Effector CD8-positive, alpha-beta T cell (primary cell): ENCODE measurements at regions not wholly inside any gene's neighbourhood (a gene's known extent, or its start where the extent isn't known, plus 50 kb on each side); places are given as distances from the start of the nearest gene placed in this dataset.
"Not testable (repeated sequence)": the region's sequence is repeated elsewhere in the genome, so short reads cannot be mapped to it uniquely, and the experiment has no call there.

Experiments used
- DNase-seq: peaks from one replicate; lab custom pipeline; 2025; lab: John Stamatoyannopoulos, UW

DNA sequence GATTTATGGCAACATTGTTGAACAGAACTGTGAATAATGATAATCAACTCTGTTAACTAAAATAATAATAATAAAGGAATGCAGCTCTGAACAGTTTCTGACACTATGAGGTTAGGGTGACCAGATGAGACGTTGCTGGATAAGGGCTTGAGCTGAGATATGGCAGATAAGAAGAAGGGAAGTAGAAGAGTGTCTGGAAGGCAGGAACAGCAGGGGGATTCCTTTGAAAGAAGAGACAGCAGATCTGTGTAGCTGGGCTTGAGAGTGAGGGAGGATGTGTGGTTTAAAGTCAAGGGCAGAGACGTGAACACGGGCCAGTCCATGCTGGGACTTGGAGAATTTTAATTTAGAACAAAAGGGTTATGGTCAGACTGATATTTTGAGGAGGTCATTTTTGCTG is 273.1 kb upstream of the SLC14A2 start:
- DNase-seq = no peak

DNA sequence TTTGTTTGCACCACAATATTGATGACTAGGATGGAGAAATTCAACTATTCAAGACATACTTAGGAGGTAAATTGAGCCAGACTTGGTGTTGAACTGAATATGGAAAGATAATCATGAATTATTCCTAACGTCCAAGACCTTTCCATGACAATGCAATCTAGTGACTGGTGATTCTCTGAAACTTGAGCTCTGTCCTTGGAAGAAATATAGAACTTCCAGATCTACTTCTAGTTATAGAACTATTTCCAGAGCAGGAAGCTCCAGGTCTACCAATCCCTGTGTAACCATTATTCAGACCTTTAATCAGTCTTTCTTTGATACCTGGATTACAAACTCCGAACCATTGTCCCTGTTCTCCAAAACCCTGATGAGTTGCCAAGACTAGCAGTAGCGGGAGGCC is 272.6 kb upstream of the SLC14A2 start:
- no peak for DNase-seq

DNA sequence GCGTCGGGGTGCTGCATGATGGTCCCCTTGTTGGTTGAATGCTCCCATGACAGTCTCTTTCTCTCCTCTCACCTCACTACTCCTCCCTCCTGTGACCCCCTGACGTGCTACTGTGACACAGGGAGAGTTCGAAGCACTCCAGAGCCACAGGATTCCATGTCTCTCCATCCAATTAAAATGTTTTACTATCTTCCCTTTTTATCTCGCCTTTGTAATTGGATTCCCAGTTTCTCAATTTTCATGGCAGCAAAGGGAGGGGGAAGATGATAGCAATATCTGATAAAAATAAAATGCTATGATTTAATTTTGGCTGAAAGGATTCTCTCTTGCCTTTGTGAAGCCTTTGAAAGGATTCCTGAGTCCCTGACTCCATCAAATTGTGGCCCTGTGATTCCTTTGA is 271.9 kb upstream of the SLC14A2 start:
- no peak for DNase-seq

DNA sequence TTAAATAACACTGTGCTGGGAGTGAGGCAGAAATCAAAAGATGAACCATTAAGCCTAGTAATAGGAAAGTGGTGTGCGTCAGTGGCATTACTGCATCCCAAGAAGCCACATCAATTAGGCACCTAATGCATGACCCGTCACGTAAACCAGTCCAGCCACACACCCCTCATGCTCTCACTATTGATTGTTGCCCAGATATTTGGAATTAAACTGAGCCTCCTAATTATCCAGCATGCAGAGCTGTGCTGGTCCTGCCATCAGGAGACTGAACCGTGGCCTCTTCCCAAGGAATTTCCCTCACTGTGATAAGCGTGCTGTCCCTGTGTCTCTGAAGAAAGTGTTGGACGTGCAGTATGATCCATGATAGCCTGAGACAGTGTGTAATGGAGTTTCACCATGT is 270.6 kb upstream of the SLC14A2 start:
- not testable (repeated sequence) for DNase-seq

DNA sequence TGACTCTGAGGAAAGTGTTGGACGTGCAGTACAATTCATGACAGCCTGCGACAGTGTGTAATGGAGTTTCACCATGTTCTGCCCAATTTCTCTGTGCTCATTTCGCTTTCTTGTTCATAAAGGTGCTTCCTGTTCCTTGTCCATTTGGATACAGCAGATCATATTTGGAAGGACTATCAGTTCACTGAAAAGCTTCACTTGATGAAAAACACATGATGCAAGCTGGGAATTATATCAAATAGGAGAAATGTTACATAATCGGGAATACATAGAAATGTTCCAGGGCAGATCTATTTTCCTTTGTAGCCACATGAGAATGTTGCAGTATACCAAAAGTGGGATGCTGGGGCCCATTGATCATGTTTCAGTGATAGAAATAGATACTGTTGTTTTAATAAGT is 266.3 kb upstream of the SLC14A2 start:
- DNase-seq = no peak

DNA sequence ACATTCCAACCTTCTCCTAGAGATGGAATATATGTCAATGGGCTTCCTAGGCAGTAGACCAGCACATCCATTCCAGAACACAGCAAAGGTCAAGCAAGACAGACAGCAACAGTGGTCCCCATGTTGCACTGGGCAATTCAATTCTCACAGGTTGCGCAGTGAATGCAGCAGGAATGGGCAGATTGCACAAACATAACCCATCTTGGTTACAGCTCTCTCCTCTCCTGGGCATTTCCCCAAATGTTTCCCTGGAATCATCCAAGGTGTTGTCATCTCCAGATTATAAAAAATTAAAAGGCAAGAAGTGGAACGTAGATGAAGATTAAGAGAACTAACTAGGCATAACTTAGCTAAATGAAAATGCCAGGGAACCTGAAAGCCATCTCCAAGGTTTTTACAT is 265.8 kb upstream of the SLC14A2 start:
- no peak for DNase-seq

DNA sequence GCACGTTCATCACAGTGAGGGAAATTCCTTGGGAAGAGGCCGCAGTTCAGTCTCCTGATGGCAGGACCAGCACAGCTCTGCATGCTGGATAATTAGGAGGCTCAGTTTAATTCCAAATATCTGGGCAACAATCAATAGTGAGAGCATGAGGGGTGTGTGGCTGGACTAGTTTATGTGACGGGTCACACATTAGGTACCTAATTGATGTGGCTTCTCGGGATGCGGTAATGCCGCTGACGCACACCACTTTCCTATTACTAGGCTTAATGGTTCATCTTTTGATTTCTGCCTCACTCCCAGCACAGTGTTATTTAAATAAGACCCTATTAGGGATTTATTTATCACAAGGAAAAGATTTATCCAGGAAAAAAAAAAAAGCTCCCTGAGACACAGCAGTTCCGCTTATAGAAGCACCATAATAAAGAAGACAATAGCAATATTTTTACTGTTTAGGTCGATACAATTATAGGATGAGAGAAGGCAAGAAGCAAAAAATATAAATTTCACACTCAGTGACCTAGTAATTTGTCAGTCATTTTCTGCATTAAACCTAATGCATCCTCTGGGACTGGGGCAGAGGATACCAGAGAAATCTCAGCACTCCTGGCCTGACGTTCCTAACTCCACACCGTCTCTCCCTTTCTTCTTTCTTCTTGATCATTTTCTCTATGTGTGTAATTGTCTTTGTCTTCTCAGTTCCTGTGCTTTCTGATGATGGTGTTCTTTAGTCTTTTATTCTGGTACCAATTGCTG is 264.7 kb upstream of the SLC14A2 start:
- DNase-seq = no peak

DNA sequence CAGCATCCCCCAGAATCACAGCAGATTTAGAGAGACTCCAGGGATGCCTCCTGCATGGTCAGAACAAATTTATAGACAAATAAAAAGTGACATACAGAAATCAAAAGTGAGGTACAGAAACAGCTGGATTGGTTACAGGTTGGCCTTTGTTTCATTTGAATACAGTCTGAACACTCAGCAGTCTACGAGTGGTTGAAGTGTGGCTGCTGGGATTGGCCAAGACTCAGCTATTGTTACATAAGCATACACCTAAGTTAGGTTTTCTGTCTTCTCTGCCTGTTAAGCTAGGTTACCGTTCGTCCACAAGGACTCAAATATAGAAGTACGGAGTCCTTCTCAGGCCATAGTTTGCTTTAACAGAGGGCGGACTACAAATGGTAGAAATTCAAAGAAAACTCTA is 262.4 kb upstream of the SLC14A2 start:
- no peak for DNase-seq

DNA sequence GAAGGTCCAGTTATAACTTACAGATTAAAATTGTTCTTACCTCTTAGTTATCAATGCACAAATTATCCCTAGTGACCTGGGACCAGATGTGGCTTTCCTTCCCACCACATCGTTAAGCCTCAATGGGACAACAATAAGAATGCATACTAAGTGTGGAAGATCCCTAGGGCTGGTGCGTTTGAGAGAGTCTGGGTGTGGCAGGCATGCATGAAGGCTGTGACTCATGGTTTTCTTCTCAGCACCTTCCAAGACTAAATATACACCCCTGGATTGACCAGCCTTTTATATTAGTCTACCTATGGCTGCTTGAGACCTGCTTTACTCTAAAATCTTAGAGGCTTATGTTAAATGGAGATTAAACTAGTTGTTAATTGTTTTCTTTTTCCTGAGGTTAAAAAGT is 261.7 kb upstream of the SLC14A2 start:
- no peak for DNase-seq

DNA sequence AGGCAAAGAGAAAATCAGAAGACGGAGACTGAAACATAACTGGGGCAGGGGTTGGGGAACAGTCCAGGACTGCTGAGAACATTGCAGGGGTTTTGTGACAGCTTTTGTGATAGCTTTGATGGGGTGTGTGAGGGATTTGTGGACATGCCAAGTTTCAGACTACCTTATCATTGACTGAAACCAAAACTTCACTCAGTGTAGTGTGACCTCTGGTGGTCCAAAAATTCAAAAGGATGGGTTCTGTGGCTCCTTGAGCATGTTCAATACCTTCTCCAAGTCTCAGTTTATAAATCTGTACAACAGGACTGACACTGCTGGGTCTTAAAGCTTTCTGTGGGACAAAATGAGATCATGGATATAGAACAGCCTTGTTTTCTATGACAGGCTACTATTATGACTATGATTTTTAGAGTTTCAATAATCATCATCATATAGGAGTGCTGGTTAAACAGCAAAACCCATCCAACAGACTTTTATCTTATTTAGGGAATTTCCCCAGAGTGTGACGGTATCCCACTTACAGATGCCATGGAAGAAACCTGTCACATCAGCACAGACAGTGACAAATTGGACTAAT is 259.2 kb upstream of the SLC14A2 start:
- no peak for DNase-seq

DNA sequence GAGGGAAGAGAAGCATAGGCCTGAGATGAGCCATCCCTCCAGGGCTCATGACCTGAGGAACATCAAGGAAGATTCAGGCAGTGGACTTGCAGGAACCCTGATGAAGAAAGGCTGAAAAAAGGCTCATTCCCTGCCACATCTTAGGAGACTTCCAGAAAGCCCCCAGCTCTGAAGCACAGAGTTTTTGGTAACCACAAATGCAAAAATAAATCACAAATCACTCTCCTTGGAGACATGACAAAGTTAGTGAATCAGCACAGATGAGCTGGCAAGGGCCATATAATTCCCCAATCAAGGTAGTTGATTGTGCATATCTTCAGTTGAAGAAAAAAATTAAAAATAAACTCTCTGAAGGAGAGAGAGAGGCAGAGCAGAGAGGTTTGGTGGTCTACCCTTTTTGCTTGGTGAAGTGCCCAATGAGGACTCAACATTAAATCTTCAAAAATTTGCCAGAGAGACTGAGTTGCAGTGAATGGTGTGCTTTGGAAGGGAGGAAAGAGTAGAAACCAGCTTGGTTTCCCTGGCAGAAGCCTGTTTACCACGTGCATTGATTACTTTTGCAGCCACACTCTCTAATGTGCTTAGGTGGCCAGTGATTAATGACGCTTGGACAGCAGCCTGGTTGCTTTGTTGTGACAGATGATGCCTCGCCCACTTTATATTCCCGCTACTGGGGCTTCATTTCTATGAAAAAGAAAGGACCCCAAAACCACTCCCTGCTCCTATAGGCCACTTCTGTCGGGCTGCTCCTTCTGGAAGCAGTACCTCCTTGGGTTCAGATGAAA is 257.4 kb upstream of the SLC14A2 start:
- DNase-seq = no peak

DNA sequence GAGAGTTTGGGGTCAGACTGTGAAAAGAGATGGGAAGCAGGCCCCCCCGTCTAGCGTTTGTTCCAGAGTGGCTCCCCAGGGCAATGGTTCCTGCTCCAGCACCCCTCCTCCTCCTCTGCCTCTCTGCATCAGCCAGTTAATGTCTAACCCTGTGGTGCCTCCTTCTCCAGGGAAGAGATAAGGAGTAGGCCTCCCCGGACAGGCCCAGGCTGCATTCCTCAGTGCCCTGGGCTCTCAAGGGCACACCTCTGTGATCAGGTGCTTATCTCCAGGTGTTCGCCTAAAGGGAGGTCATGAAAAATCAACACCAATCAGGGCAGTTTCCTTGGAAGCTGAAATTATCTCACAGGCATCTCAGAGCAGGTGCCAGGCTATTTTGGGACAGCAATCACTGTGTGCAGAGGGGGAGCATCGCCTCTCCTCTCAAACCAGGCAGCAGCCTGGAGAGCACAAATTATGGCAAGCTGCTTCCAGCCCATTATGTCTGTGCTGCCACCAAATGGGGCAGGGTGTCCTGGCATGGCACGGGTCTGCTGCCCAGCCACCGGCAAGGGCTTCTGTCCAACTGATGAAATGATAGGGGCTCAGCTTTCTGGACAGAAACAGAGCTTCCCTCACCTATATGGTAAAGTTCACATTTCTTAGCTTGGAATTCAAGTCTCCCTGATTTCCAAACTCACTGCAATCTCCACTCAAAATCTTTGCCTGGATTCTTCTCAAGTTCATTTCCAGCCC is 255.8 kb upstream of the SLC14A2 start:
- no peak for DNase-seq

DNA sequence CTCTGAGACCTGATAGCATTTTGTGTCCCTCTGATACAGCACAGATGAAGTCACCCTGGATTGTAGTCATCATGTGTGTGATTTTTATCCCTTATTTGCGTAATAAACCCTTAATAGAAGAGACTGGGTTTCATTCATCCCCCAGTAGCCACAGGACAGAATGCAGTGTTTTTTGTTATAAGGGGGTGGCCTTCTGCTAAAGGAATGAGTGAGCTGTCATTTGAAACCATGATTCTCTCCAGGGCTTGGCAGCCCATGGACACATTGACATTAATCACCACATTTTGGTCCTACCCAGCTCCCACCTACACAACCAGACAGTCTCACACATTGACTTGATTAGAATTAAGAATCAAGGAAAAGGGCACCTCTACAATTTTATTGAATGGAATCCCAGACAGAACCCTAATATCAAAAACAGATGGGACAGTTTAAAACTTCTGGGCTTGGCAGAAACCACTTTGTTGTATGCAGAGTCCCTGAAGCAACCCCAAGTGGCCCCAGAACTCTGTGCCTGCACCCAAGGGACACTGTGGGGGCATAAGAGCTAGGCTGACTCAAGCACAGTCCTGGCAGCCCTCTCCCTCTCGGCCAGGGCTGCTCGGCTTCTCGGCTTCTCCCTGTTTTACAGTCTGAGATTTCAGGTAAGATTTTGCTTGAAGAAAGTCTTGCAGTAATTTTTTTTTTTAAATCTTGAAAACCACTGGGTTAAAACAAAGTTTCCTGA is 254.0 kb upstream of the SLC14A2 start:
- no peak for DNase-seq

DNA sequence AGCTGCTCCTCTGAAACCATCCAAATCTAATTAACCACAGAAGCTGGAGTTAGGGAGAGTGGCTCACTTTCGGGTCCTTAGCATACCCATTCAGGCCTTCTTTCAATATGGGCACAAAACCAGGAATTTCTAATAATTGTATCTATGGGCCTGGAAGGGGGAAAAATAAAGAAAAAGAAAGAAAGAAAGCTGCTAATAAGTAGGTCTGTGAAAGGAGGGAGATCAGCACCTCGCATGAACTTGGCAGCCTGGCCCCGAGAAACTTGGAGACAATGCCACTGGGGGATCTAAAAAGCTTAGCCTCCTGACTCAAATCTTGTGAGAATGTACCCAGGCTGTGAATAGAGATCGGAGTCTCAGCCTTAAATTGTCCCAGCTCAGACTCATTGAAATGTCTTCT is 252.1 kb upstream of the SLC14A2 start:
- no peak for DNase-seq

DNA sequence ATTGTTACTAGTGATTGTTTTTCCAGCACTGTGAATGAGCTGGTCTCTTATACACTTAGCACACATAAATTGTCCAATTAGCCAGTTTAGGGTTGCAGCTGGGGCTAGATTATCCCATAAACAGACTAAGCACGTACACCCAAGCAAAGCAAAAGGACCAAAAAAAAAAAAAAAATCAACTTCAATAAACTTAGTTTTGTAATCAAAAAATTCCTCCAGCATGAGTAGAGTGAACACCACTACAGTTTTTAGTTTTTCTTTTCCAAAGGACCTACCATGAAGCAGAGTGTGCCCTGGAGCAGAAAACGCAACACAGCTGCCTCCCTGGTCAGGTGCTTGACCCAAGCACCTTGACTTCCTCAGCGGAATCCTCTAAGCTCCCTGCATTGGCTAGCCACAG is 249.4 kb upstream of the SLC14A2 start:
- no peak for DNase-seq

DNA sequence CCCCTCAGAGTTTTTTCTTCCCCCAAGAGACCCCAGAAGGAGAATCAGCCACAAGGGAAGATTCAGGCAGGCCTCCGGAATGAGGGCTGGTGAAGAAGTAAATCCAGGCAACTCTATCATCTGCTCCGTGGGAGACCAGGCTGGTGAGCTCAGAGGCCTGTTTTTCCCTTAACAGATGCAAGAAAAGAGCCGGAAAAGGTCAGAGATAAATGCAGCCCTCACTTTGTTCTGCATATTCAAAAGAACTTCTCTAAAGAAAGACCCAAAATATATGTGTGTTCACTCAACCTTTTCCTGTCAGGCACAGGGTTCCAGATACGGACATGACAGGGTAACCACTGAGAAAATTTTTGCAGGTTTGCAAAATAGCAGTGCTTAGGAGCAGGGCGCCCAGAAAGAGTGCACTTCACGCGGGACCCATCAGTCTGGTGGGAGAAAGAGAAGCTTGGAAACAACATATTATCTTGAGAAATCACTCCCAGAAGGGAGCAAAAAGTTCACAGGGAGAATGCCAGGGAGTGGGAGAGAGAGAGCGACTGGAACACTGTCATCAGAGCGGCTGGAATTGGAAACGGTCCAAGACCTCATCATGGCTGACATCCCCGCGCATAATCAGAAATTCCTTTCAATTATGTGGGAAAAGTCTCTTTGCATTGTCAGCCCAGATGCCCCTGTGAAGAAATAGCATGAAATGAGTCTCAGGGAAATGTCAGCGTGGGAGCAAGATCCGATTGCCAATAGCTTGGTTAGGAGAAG is 244.8 kb upstream of the SLC14A2 start:
- no peak for DNase-seq

DNA sequence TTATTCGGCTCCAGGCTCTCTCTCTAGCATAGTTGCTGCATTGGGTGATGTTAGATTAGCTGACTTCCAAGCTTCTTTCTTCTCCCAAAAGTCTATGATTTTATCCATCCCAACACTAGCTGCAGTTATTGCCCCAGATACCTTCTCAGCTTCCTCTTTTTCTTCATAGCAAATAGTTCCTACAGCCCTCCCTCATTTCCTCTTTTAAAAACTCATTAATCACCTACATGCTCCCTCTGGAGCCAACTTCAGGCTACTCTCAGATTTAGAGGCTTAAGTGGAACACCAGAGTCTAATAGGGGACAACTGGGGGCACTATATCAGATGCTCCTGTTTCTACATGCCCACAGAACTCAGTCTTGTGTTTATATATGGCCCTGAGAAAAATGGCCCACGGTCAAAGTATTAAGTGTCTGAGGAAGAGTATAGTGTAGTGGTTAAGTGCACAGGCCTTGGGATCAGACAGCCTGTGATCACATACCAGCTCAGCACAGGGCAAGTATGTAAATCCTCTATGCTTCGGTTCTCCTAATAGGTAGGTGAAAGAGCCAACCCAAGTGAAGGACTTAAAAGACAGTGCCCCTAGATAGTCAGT is 241.9 kb upstream of the SLC14A2 start:
- no peak for DNase-seq

DNA sequence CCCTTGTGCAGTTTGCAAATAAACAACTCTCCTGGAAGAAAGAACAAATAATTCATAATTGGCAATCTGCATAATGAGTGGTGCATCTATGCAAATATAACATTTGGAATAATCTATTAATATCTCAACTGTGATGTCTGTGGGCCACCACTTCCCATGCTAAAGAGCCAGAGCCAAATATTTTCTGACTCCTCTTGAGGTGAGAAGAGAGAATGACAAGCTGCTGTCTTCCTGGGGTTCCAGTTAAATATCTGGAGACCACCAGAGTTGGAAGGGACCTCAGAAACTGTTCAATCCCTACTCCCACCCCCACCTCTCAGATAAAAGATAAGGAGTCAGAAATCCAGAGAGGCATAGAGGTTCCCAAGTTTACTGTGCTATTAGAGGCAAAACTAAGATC is 241.0 kb upstream of the SLC14A2 start:
- no peak for DNase-seq

DNA sequence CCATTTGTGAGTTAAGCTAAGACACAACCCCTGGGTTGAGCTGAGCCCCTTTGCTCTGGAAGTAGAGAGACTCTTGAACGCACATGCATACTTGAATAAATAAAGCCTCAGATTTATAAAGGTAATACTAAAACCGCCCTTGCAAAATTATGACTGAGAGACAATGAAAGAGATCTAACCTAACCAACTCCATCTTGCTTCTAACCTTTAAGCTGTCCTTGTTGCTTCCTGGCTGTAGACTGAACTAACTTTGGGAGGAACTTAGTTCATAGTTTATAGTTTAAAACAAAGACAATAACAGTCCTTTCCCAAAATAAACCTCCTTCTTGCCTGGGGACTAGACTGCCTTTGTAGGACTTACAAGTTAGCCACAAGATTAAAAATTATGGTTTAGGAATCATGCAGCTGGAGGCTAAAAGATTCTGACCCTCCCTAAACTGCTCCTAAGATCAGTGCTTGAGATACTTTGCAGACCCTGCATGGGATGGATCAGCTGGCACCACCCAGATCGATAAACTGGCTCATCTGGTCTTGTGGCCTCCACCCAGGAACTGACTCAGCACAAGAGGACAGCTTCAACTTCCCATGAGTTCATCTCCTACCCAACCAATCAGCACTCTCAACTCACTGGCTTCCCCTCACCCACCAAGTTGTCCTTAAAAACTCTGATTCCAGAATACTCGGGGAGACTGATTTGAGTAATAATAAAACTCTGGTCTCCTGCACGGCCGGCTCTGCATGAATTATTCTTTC is 240.2 kb upstream of the SLC14A2 start:
- DNase-seq = no peak

DNA sequence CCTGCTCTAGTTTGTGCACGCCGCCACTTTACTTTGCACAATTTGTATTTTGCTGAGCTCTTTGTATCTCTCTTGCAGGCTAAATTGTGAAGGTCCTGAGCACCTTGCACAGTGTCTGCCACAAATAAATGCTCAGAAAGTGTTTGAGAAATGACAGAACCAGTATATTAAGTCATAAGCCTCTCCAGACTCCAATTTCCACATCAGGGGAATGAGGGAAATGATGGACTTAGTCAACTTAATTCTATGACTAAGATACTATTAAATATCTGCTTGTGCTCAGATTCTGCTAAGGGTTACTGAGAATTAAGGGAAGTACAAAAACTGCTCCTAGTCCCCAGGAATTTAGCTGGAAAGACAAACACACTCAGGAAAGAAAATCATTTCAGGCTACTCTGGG is 239.1 kb upstream of the SLC14A2 start:
- DNase-seq = no peak
